H9 (cell line): ENCODE measurements at regions not wholly inside any gene's neighbourhood (a gene's known extent, or its start where the extent isn't known, plus 50 kb on each side); places are given as distances from the start of the nearest gene placed in this dataset.

Source experiments
- DNase-seq: peaks from one replicate; pipeline ENCODE4 v3.0.0-alpha.2; 2017
- H2AFZ ChIP-seq: one replicate; pipeline ENCODE4 v1.6.1; 2013; ENCODE audit warnings: mild to moderate bottlenecking, low read length, control low read depth, moderate library complexity
- H2AK5ac ChIP-seq: 2 replicates; pipeline ENCODE4 v1.6.1; 2013; ENCODE audit warnings: low read length, control low read depth, mixed read lengths; ENCODE audit not compliant: insufficient read length
- H2BK120ac ChIP-seq: one replicate; pipeline ENCODE4 v1.6.1; 2013; ENCODE audit warnings: low read depth, mild to moderate bottlenecking, low read length, control low read depth, inconsistent platforms; ENCODE audit not compliant: poor library complexity, severe bottlenecking
- H2BK12ac ChIP-seq: 2 replicates; pipeline ENCODE4 v1.6.1; 2013; ENCODE audit warnings: low read length, control low read depth, mixed read lengths, low read depth; ENCODE audit not compliant: insufficient read length
- H2BK15ac ChIP-seq: 2 replicates; pipeline ENCODE4 v1.6.1; 2013; ENCODE audit warnings: low read depth, low read length, control low read depth
- H2BK20ac ChIP-seq: one replicate; pipeline ENCODE4 v1.6.1; 2013; ENCODE audit warnings: low read depth, mild to moderate bottlenecking, low read length, control low read depth, inconsistent platforms; ENCODE audit not compliant: poor library complexity, severe bottlenecking
- H2BK5ac ChIP-seq: 2 replicates; pipeline ENCODE4 v1.6.1; 2013; ENCODE audit warnings: low read length, control low read depth, mixed read lengths; ENCODE audit not compliant: insufficient read length
- H3K14ac ChIP-seq: 2 replicates; pipeline ENCODE4 v1.6.1; 2013; ENCODE audit warnings: low read length, control low read depth; ENCODE audit not compliant: insufficient read depth
- H3K18ac ChIP-seq: 2 replicates; pipeline ENCODE4 v1.6.1; 2013; ENCODE audit warnings: low read depth, mild to moderate bottlenecking, mixed read lengths, low read length, control low read depth; ENCODE audit not compliant: insufficient read length
- H3K23ac ChIP-seq: 2 replicates; pipeline ENCODE4 v1.6.1; 2013; ENCODE audit warnings: low read length, control low read depth, mixed read lengths, low read depth; ENCODE audit not compliant: insufficient read length
- H3K23me2 ChIP-seq: 2 replicates; pipeline ENCODE4 v1.6.1; 2013; ENCODE audit warnings: low read depth, mild to moderate bottlenecking, mixed read lengths, low read length, control low read depth; ENCODE audit not compliant: insufficient read length, poor library complexity, severe bottlenecking
- H3K27ac ChIP-seq: 2 replicates; pipeline ENCODE4 v1.5.1; 2013; ENCODE audit warnings: low read length, control low read depth, mixed read lengths, low read depth; ENCODE audit not compliant: insufficient read length
- H3K27me3 ChIP-seq: 2 replicates; pipeline ENCODE4 v1.6.1; 2013; ENCODE audit warnings: low read length, control low read depth, inconsistent platforms; ENCODE audit not compliant: insufficient read depth
- H3K4ac ChIP-seq: 2 replicates; pipeline ENCODE4 v1.6.1; 2013; ENCODE audit warnings: low read depth, mild to moderate bottlenecking, control low read depth, inconsistent platforms, low read length, moderate library complexity
- H3K4me1 ChIP-seq: 2 replicates; pipeline ENCODE4 v1.6.1; 2013; ENCODE audit warnings: low read length, control low read depth, inconsistent platforms; ENCODE audit not compliant: insufficient read depth
- H3K4me2 ChIP-seq: 2 replicates; pipeline ENCODE4 v1.6.1; 2013; ENCODE audit warnings: low read length, control low read depth, mixed read lengths; ENCODE audit not compliant: insufficient read length, insufficient read depth
- H3K56ac ChIP-seq: 2 replicates; pipeline ENCODE4 v1.6.1; 2013; ENCODE audit warnings: low read depth, mild to moderate bottlenecking, mixed read lengths, low read length, control low read depth; ENCODE audit not compliant: insufficient read length
- H3K79me1 ChIP-seq: 2 replicates; pipeline ENCODE4 v1.6.1; 2013; ENCODE audit warnings: low read depth, mild to moderate bottlenecking, moderate library complexity, low read length, control low read depth, inconsistent platforms; ENCODE audit not compliant: insufficient read depth, poor library complexity, severe bottlenecking
- H3K79me2 ChIP-seq: 2 replicates; pipeline ENCODE4 v1.6.1; 2013; ENCODE audit warnings: low read length, control low read depth, inconsistent platforms; ENCODE audit not compliant: insufficient read depth
- H3K9ac ChIP-seq: 2 replicates; pipeline ENCODE4 v1.6.1; 2013; ENCODE audit warnings: low read length, control low read depth, mixed read lengths; ENCODE audit not compliant: insufficient read length; ENCODE audit errors: extremely low read depth
- H3K9me3 ChIP-seq: one replicate; pipeline ENCODE4 v1.6.1; 2013; ENCODE audit warnings: low read depth, low read length, inconsistent platforms; ENCODE audit not compliant: control insufficient read depth
- H3T11ph ChIP-seq: one replicate; pipeline ENCODE4 v1.6.1; 2013; ENCODE audit warnings: mild to moderate bottlenecking, low read length, control low read depth, inconsistent platforms
- H4K20me1 ChIP-seq: one replicate; pipeline ENCODE4 v1.6.1; 2013; ENCODE audit not compliant: control insufficient read depth, insufficient read length, insufficient read depth
- H4K5ac ChIP-seq: 2 replicates; pipeline ENCODE4 v1.6.1; 2013; ENCODE audit warnings: low read depth, mild to moderate bottlenecking, mixed read lengths, low read length, control low read depth; ENCODE audit not compliant: insufficient read length
- H4K8ac ChIP-seq: replicated peaks from 2 replicates; pipeline ENCODE4 v1.6.1; 2013; ENCODE audit warnings: low read length, control low read depth, mixed read lengths, low read depth; ENCODE audit not compliant: insufficient read length
- H4K91ac ChIP-seq: 2 replicates; pipeline ENCODE4 v1.6.1; 2013; ENCODE audit warnings: low read depth, mild to moderate bottlenecking, moderate library complexity, mixed read lengths, low read length, control low read depth; ENCODE audit not compliant: insufficient read length
- H3K27ac Mint-ChIP-seq, 3 experiments: 2 replicates in 2 of 3; 3 replicates in 1 of 3; pipeline ENCODE4 v1.8.0; 2020 to 2021; ENCODE audit warnings: mixed read lengths in 3 of 3, mild to moderate bottlenecking in 1 of 3, moderate library complexity in 1 of 3
- H3K27me3 Mint-ChIP-seq: 2 replicates; pipeline ENCODE4 v1.8.0; 2021; ENCODE audit warnings: low read depth, mild to moderate bottlenecking, moderate library complexity, mixed read lengths
- H3K36me3 Mint-ChIP-seq, 3 experiments: 2 replicates in 2 of 3; 3 replicates in 1 of 3; pipeline ENCODE4 v1.8.0; 2020 to 2021; ENCODE audit warnings: low read depth in 3 of 3, mixed read lengths in 3 of 3; ENCODE audit not compliant: insufficient read depth in 1 of 3
- H3K4me1 Mint-ChIP-seq, 2 experiments: 2 replicates each; pipeline ENCODE4 v1.8.0; 2020; ENCODE audit warnings: mixed read lengths in 2 of 2
- H3K4me3 Mint-ChIP-seq, 2 experiments: 2 replicates in 1 of 2; 3 replicates in 1 of 2; pipeline ENCODE4 v1.8.0; 2020 to 2021; ENCODE audit warnings: mild to moderate bottlenecking in 2 of 2, mixed read lengths in 2 of 2, moderate library complexity in 1 of 2
- H3K9me3 Mint-ChIP-seq, 2 experiments: 2 replicates in 1 of 2; 3 replicates in 1 of 2; pipeline ENCODE4 v1.8.0; 2020; ENCODE audit warnings: mild to moderate bottlenecking in 2 of 2, mixed read lengths in 2 of 2, moderate library complexity in 1 of 2
- CTCF ChIP-seq: fragments of 200-600 bp; sonication (generic); conservative IDR thresholded peaks from 3 replicates; pipeline ENCODE4 v1.8.0; 2021; ENCODE audit warnings: antibody characterized with exemption, mild to moderate bottlenecking
- WGBS: extraction: QIAGEN DNeasy Blood & Tissue Kit; methylation state at CpG from one replicate; pipeline ENCODE4 v1.1.7; 2013; ENCODE audit warnings: missing lambda C conversion rate, low lambda C conversion rate, mixed read lengths; ENCODE audit not compliant: insufficient read length; ENCODE audit errors: extremely low coverage; 5-methylcytosine and 5-hydroxymethylcytosine counted together

GRCh38 chr4:1540601-1541375, 134.5 kb upstream of the NKX1-1 start:
- no peak overlapping the region for H3K4me2 ChIP-seq
- no peak overlapping the region for H3T11ph ChIP-seq
- no peaks in the 10 kb centered on the region for H3K79me2 ChIP-seq
- Mint-ChIP-seq H3K9me3 (no peaks in the 10 kb centered on the region), H3K27me3 (peaks cover 2% of the 10 kb centered on the region), H3K27ac (no peak overlapping the region; a peak in 1 of 7 replicates), H3K36me3 (no peaks in the 10 kb centered on the region; a peak in 1 of 7 replicates), H3K4me1 (peaks cover 3 to 8% of the 10 kb centered on the region in 2 experiments; a peak in 2 of 4 replicates), H3K4me3 (no peak overlapping the region)
- DNase-seq: no peak
- no peak overlapping the region for H2AK5ac ChIP-seq
- H2BK15ac ChIP-seq: no peak overlapping the region
- H2BK5ac ChIP-seq: no peak overlapping the region
- no peaks in the 10 kb centered on the region for H3K23me2 ChIP-seq
- no peak overlapping the region for H3K9ac ChIP-seq
- H2BK20ac ChIP-seq: no peak overlapping the region
- H3K14ac ChIP-seq: no peak overlapping the region
- no peak overlapping the region for H3K23ac ChIP-seq
- H3K27ac ChIP-seq: no peak overlapping the region
- H3K9me3 ChIP-seq: no peaks in the 10 kb centered on the region
- no peak overlapping the region for H2BK120ac ChIP-seq
- H3K56ac ChIP-seq: no peak overlapping the region
- H2AFZ ChIP-seq: no peak overlapping the region
- no peaks in the 10 kb centered on the region for H3K27me3 ChIP-seq
- H3K79me1 ChIP-seq: no peaks in the 10 kb centered on the region
- WGBS: no CpG with 5 or more reads among the region's 33 CpGs
- H4K91ac ChIP-seq: no peak overlapping the region
- no peaks in the 10 kb centered on the region for H4K20me1 ChIP-seq
- no peak for TF ChIP-seq CTCF
- no peaks in the 10 kb centered on the region for H3K4me1 ChIP-seq
- no peak overlapping the region for H4K5ac ChIP-seq
- H2BK12ac ChIP-seq: no peak overlapping the region
- no peak overlapping the region for H3K4ac ChIP-seq
- H3K18ac ChIP-seq: no peak overlapping the region
- no peak overlapping the region for H4K8ac ChIP-seq
